GM23338 (cell line): ENCODE measurements at regions not wholly inside any gene's neighbourhood (a gene's known extent, or its start where the extent isn't known, plus 50 kb on each side); places are given as distances from the start of the nearest gene placed in this dataset.

Source experiments
- ATAC-seq: fragments of 200-7000 bp; cut with Tn5 transposase; 3 replicates; pipeline ENCODE4 v1.9.1; 2020
- DNase-seq: peaks from one replicate; pipeline ENCODE4 v3.0.0-alpha.2; 2015; ENCODE audit warnings: low spot score
- H2AFZ ChIP-seq: fragments of 200-600 bp; sonication (generic); 2 replicates; pipeline ENCODE4 v1.8.0; 2016; ENCODE audit warnings: antibody characterized with exemption, mild to moderate bottlenecking, moderate library complexity
- H3F3A ChIP-seq: fragments of 200-600 bp; sonication (generic); replicated peaks from 2 replicates; pipeline ENCODE4 v1.8.0; 2017; ENCODE audit warnings: antibody characterized with exemption, mixed run types, low read depth
- H3K27ac ChIP-seq: fragments of 200-600 bp; sonication (generic); 2 replicates; pipeline ENCODE4 v1.6.1; 2016; ENCODE audit warnings: low read depth
- H3K27me3 ChIP-seq: fragments of 200-600 bp; sonication (generic); 2 replicates; pipeline ENCODE4 v1.8.0; 2016; ENCODE audit warnings: mild to moderate bottlenecking, mixed run types, moderate library complexity; ENCODE audit not compliant: insufficient read depth
- H3K36me3 ChIP-seq: fragments of 200-600 bp; sonication (generic); 2 replicates; pipeline ENCODE4 v1.8.0; 2016; ENCODE audit warnings: mild to moderate bottlenecking; ENCODE audit not compliant: insufficient read depth
- H3K4me1 ChIP-seq: fragments of 200-600 bp; sonication (generic); 2 replicates; pipeline ENCODE4 v1.8.0; 2016; ENCODE audit warnings: mild to moderate bottlenecking, moderate library complexity; ENCODE audit not compliant: insufficient read depth
- H3K4me2 ChIP-seq: fragments of 200-600 bp; sonication (generic); 2 replicates; pipeline ENCODE4 v1.7.1; 2017; ENCODE audit warnings: mixed run types
- H3K4me3 ChIP-seq: fragments of 200-600 bp; sonication (generic); 2 replicates; pipeline ENCODE4 v1.6.1; 2016; ENCODE audit warnings: mixed run types
- H3K79me2 ChIP-seq: fragments of 200-600 bp; sonication (generic); replicated peaks from 2 replicates; pipeline ENCODE4 v1.8.0; 2017; ENCODE audit warnings: mild to moderate bottlenecking; ENCODE audit not compliant: insufficient read depth
- H3K9me2 ChIP-seq: fragments of 200-600 bp; sonication (generic); 2 replicates; pipeline ENCODE4 v1.8.0; 2017; ENCODE audit not compliant: insufficient read depth
- H4K20me1 ChIP-seq: fragments of 200-600 bp; sonication (generic); replicated peaks from 2 replicates; pipeline ENCODE4 v1.8.0; 2017; ENCODE audit warnings: mild to moderate bottlenecking; ENCODE audit not compliant: insufficient read depth
- H3K27ac Mint-ChIP-seq: 2 replicates; pipeline ENCODE4 v1.8.0; 2020; ENCODE audit warnings: inconsistent platforms, mild to moderate bottlenecking, moderate library complexity, mixed read lengths
- H3K27me3 Mint-ChIP-seq: 3 replicates; pipeline ENCODE4 v1.8.0; 2022; ENCODE audit warnings: low read depth, mild to moderate bottlenecking, moderate library complexity, mixed read lengths, inconsistent platforms; ENCODE audit not compliant: insufficient read depth, poor library complexity
- H3K36me3 Mint-ChIP-seq: 3 replicates; pipeline ENCODE4 v1.8.0; 2021; ENCODE audit warnings: low read depth, mild to moderate bottlenecking, inconsistent platforms, moderate library complexity, mixed read lengths
- H3K4me1 Mint-ChIP-seq: 3 replicates; pipeline ENCODE4 v1.8.0; 2020; ENCODE audit warnings: mild to moderate bottlenecking, inconsistent platforms, mixed read lengths
- H3K4me3 Mint-ChIP-seq: 3 replicates; pipeline ENCODE4 v1.8.0; 2021; ENCODE audit warnings: moderate library complexity, mild to moderate bottlenecking, inconsistent platforms, mixed read lengths
- H3K9me3 Mint-ChIP-seq: 3 replicates; pipeline ENCODE4 v1.8.0; 2020; ENCODE audit warnings: moderate library complexity, mild to moderate bottlenecking, inconsistent platforms, mixed read lengths
- CREB1 ChIP-seq: fragments of 250-450 bp; sonication (Bioruptor Pico); IDR thresholded peaks from 2 replicates; pipeline ENCODE4 v1.5.0; 2020; ENCODE audit warnings: low read depth, mild to moderate bottlenecking, moderate library complexity
- ETS1 ChIP-seq: IDR thresholded peaks from 2 replicates; pipeline ENCODE4 v1.6.1; 2016; ENCODE audit warnings: antibody characterized with exemption
- EZH2 ChIP-seq: fragments of 200-600 bp; sonication (generic); IDR thresholded peaks from one replicate; pipeline ENCODE4 v1.8.0; 2017; ENCODE audit warnings: antibody characterized with exemption, mild to moderate bottlenecking, low read depth; ENCODE audit not compliant: unreplicated experiment
- EZH2phosphoT487 ChIP-seq: fragments of 200-600 bp; sonication (generic); IDR thresholded peaks from one replicate; pipeline ENCODE4 v1.8.1; 2018; ENCODE audit warnings: antibody characterized with exemption; ENCODE audit not compliant: unreplicated experiment
- JUNB ChIP-seq: IDR thresholded peaks from one replicate; pipeline ENCODE4 v1.6.1; 2016; ENCODE audit warnings: antibody characterized with exemption; ENCODE audit not compliant: unreplicated experiment
- NANOG ChIP-seq: IDR thresholded peaks from 2 replicates; pipeline ENCODE4 v1.6.1; 2016; ENCODE audit warnings: antibody characterized with exemption, borderline replicate concordance
- POLR2AphosphoS5 ChIP-seq: IDR thresholded peaks from 2 replicates; pipeline ENCODE4 v1.6.1; 2016; ENCODE audit warnings: antibody characterized with exemption, low read depth
- REST ChIP-seq: IDR thresholded peaks from one replicate; pipeline ENCODE4 v1.6.1; 2018; ENCODE audit warnings: antibody characterized with exemption; ENCODE audit not compliant: unreplicated experiment
- STAT1 ChIP-seq: IDR thresholded peaks from one replicate; pipeline ENCODE4 v1.6.1; 2016; ENCODE audit warnings: antibody characterized with exemption; ENCODE audit not compliant: unreplicated experiment
- ZNF114 ChIP-seq: fragments of 250-450 bp; sonication (Bioruptor Pico); IDR thresholded peaks from 2 replicates; pipeline ENCODE4 v1.5.0; 2020; ENCODE audit warnings: mild to moderate bottlenecking, moderate library complexity
- TF ChIP-seq, protein P1 (sequence below), 2 experiments: fragments of 200-600 bp in 1 of 2; sonication (generic) in 1 of 2; conservative IDR thresholded peaks; 2 replicates each; pipeline versions ENCODE4 v1.5.1 to v1.6.1; 2016 to 2017; ENCODE audit warnings: antibody characterized with exemption in 2 of 2, low read depth in 2 of 2, mild to moderate bottlenecking in 2 of 2, moderate library complexity in 1 of 2

DNA sequence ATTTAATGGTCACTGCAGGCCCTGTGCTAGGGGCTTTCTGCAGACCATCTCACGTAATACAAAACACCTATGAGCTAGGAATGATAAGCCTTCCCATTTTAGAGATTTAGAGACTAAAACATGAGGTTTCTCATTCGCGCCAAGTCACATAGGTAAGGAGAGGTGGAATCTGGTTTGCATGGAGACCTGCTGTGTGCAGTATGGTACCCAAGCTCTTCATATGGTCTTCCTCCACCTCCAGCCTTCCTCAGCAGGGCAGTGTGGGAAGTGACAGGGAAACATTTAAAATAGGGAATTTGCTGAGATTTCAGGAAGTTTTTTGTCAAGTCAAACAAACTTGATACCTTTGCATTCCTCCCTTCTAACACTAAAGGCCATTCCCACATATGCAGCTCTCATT lies 337.6 kb downstream of the IL20RB start (continued):
- TF ChIP-seq, protein P1, sequence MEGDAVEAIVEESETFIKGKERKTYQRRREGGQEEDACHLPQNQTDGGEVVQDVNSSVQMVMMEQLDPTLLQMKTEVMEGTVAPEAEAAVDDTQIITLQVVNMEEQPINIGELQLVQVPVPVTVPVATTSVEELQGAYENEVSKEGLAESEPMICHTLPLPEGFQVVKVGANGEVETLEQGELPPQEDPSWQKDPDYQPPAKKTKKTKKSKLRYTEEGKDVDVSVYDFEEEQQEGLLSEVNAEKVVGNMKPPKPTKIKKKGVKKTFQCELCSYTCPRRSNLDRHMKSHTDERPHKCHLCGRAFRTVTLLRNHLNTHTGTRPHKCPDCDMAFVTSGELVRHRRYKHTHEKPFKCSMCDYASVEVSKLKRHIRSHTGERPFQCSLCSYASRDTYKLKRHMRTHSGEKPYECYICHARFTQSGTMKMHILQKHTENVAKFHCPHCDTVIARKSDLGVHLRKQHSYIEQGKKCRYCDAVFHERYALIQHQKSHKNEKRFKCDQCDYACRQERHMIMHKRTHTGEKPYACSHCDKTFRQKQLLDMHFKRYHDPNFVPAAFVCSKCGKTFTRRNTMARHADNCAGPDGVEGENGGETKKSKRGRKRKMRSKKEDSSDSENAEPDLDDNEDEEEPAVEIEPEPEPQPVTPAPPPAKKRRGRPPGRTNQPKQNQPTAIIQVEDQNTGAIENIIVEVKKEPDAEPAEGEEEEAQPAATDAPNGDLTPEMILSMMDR (conservative IDR thresholded peaks at IDR 0.05; ENCODE audit: low read depth in 2 of 2) = no peak
- TF ChIP-seq POLR2AphosphoS5 (no peak), CREB1 (CRISPR knock-in tag) (no peak), JUNB (no peak), NANOG (no peak)

- no peaks in the 10 kb centered on the region for H3K9me3 Mint-ChIP-seq
- TF ChIP-seq CREB1 (CRISPR knock-in tag) (no peak), EZH2 (no peak), POLR2AphosphoS5 (no peak), REST (no peak), JUNB (no peak), STAT1 (no peak), ZNF114 (CRISPR knock-in tag) (no peak), NANOG (no peak), EZH2phosphoT487 (no peak), ETS1 (no peak)
- TF ChIP-seq, protein P1 (conservative IDR thresholded peaks at IDR 0.05; ENCODE audit: low read depth in 2 of 2) = no peak
- H3K27me3 ChIP-seq = no peaks in the 10 kb centered on the region
- 0 out of 2 replicates have a peak overlapping the region, but pooled peaks have one; percentile 29 for H3K4me2 ChIP-seq
- H3K27me3 Mint-ChIP-seq = no peaks in the 10 kb centered on the region
- H3K27ac Mint-ChIP-seq = no peak overlapping the region
- H3K4me3 Mint-ChIP-seq = no peak overlapping the region
- no peaks in the 10 kb centered on the region for H4K20me1 ChIP-seq
- no peaks in the 10 kb centered on the region for H3K79me2 ChIP-seq
- DNase-seq (no peak), ATAC-seq (no peak)
- H3K4me1 Mint-ChIP-seq = peaks cover 27% of the 10 kb centered on the region
- no peaks in the 10 kb centered on the region for H3K36me3 Mint-ChIP-seq
- no peaks in the 10 kb centered on the region for H3F3A ChIP-seq
- H3K4me3 ChIP-seq = no peak overlapping the region
- peaks cover 3% of the 10 kb centered on the region; the same call in 1 of the 2 replicates for H3K9me2 ChIP-seq
- H3K4me1 ChIP-seq = peaks cover 27% of the 10 kb centered on the region
- H3K36me3 ChIP-seq = no peaks in the 10 kb centered on the region; the same call in 1 of the 2 replicates
- H2AFZ ChIP-seq = peak overlapping the region; percentile 0; the same call in 1 of the 2 replicates
- H3K27ac ChIP-seq = no peak overlapping the region
These were observed 338.3 kb downstream of the IL20RB start for GRCh38 chr3:137296116-137296515.
